HG03025 (cell line): ENCODE measurements at regions not wholly inside any gene's neighbourhood (a gene's known extent, or its start where the extent isn't known, plus 50 kb on each side); places are given as distances from the start of the nearest gene placed in this dataset.

Experiments
- ATAC-seq: cut with Tn5 transposase; IDR thresholded peaks from one replicate; pipeline ENCODE4 v1.9.1; 2021; ENCODE audit warnings: mild to moderate bottlenecking, moderate library complexity; ENCODE audit not compliant: unreplicated experiment, low FRiP score

DNA sequence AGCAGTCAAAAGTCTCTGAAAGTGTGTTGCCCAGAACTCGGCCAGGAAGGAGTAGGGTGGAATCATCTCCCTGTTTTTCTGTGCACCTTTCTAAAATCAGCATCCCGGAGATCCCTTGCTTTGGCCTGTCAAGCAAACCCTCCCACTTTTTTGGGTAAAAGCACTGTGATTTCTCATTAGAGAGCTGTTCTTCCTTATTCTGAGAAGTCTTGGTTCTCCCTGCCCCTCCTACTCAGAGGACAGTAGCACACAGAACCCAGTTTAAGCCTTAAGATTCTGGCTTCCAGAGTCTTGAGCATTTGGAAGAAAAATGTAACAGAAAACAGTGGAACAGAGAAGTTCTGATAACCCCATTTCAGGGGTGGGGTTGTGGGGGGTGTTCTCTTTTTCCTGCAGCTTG is 52.6 kb upstream of the KATNAL1 start:
- ATAC-seq = no peak

- ATAC-seq = no peak
Measured at GRCh38 chr13:30360586-30360985, 53.2 kb upstream of the KATNAL1 start.

GRCh38 chr13:30362005-30362788 is 54.8 kb upstream of the KATNAL1 start:
- no peak for ATAC-seq

GRCh38 chr13:30362869-30363268 is 55.5 kb upstream of the KATNAL1 start:
- ATAC-seq = no peak

DNA sequence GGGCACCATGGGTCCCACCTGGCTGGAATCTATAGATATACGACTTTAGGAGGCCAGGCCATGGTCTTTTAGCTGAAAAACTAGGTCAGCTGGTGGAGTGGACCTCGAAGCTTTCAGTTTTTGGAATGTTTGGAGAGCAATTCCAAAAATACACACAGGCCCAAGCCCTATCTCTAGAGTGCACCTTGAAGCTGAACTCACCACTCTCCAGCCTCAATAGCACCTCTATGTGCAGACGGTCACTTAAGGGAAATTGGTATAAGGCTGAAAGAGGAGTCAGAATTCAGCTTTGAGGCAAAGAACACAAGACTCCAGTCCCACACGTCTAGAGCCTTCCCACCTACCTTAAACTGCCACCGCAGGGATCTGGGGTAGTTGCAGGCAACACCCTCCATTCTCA is 56.4 kb upstream of the KATNAL1 start:
- ATAC-seq = no peak

- ATAC-seq = no peak
Measured at GRCh38 chr13:30364133-30364532, 56.8 kb upstream of the KATNAL1 start.

- no peak for ATAC-seq
Measured at GRCh38 chr13:30364876-30365275, 57.4 kb upstream of the UBE2L5 start.

- no peak for ATAC-seq
Measured at GRCh38 chr13:30366088-30366487, 56.2 kb upstream of the UBE2L5 start.

GRCh38 chr13:30367296-30367695 is 55.0 kb upstream of the UBE2L5 start:
- ATAC-seq = no peak

- ATAC-seq = no peak
Measured at GRCh38 chr13:30370146-30370545, 52.1 kb upstream of the UBE2L5 start.

DNA sequence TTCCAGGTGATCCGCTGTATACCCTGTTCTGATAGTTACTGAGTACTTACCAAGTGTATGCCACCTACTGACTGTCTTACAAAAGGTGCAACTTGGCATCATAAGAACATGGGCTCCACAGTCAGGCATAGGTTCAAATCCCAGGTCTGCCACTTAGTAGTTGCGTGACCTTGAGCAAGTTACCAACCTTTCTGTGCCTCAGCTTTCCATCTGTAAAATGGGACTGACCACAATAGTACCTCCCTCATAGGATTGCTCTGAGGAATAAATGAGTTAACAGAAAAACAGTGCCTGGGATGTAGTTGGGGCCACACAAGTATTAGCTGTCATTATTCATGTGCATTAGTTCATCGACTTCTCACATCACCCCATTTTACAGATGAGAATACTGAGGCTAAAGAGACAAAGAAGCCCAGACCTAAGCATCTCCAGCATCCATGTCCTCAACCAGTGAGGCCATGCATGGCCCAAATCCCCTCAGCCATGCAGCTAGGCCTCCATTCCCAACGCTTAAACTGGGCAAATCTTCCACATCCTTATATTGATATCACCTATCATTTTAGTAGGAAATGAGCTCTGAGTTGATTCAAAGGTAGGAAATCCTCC is 51.3 kb upstream of the UBE2L5 start:
- no peak for ATAC-seq

DNA sequence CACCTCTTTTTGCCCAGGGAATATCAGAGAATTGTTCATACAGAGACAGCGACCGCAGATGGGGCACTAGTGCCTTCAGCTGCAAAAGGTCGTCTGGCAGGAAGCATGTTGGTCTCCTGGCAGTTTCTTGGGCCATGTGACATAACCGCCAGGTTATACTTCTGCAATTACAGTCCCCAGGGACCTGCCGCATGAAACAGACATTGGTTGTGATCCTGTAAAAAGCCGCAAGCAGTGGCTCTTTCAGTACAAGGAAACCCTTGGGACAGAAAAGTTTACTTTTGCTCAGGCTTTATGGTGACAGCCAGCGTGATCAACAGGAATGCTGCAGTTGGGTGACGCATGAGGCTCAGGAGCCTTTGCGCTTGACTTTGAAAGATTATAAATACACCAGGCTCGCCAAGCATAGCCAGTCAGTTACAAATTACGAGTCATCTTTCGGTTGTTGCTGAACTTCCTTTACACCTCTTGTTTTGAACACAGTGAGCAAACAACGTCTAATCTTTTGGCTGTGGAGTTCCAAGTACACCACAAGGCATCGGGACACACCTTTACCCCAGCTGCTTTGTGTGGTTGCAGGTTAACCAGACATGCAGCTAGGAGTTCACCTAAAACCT is 50.5 kb upstream of the UBE2L5 start:
- peak; percentile 67 for ATAC-seq
